ELR (cell line): ENCODE measurements at regions not wholly inside any gene's neighbourhood (a gene's known extent, or its start where the extent isn't known, plus 50 kb on each side); places are given as distances from the start of the nearest gene placed in this dataset.
"Not testable (repeated sequence)": the region's sequence is repeated elsewhere in the genome, so short reads cannot be mapped to it uniquely, and the experiment has no call there.

Experiments
- DNase-seq: peaks from one replicate; pipeline ENCODE4 v3.0.0-alpha.2; 2015; ENCODE audit warnings: low read depth

GRCh38 chr11:45000918-45001317 is 50.2 kb upstream of the TP53I11 start:
- no peak for DNase-seq

DNA sequence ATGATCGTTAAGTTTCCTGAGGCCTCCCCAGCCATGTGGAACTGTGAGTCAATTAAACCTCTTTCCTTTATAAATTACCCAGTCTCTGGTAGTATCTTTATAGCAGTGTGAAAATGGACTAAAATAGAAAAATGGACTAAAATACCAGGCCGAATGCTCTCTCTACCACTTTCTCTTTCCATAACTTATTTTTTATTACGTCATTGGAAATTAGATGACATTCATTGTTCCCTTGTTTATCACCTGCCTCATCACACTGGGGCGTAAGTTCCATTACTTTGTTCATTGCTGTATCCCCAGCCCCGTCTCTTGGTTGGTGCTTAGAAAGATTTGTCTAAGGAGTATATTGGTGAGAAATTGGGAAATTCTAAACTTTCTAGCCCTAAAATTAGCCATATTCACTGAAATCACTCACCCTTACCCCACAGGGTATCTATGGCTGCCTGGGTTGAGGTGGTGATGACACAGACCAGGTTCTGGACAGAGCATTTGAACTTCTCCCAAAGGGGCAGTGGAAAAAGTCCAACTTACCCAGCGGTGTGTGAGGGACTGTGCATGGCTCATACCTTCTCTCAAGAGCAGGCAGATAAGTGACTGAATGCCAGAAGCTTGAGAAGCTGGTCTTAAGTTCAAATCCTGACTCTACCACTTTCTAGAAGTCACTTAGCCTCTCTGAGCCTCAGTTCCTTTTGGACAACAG is 50.9 kb upstream of the TP53I11 start:
- no peak for DNase-seq

DNA sequence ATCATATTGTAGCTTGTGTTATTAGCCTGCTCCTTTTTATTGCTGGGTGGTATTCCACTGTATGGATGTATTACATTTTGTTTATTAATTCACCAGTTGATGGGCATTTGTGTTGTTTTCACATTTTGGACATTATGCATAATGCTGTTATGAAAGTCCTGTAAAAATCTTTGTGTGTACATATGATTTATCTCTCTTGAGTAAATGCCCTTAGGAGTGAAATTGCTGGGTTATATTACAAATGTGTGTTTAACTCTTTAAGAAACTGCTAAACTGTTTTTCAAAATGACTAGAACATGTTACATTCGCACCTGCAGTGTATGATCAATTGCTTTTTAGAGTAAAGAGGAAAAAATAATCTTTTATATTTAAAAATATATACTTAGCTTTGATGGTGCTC is 54.4 kb upstream of the TP53I11 start:
- DNase-seq: no peak

GRCh38 chr11:45007011-45007410 is 56.3 kb upstream of the TP53I11 start:
- no peak for DNase-seq

DNA sequence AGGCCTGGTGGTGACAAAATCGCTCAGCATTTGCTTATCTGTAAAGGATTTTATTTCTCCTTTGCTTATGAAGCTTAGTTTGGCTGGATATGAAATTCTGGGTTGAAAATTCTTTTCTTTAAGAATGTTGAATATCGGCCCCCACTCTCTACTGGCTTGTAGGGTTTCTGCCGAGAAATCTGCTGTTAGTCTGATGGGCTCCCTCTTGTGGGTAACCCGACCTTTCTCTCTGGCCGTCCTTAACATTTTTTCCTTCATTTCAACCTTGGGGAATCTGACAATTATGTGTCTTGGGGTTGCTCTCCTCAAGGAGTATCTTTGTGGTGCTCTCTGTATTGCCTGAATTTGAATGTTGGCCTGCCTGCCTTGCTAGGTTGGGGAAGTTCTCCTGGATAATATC is 65.3 kb upstream of the TP53I11 start:
- DNase-seq: not testable (repeated sequence)

DNA sequence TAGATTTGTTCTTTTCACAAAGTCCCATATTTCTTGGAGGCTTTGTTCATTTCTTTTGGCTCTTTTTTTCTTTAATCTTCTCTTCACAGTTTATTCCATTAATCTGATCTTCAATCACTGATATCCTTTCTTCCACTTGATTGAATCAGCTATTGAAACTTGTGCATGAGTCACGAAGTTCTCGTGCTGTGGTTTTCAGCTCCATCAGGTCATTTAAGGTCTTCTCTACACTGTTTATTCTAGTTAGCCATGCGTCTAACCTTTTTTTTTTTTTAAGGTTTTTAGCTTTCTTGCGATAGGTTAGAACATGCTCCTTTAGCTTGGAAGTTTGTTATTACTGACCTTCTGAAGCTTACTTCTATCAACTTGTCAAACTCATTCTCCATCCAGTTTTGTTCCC is 65.8 kb upstream of the TP53I11 start:
- peak; percentile 11 for DNase-seq

- DNase-seq: no peak
Observed at GRCh38 chr11:45017329-45017728, 66.6 kb upstream of the TP53I11 start.

- DNase-seq: no peak
Observed at GRCh38 chr11:45021001-45021400, 70.3 kb upstream of the TP53I11 start.

GRCh38 chr11:45021692-45022141 is 71.0 kb upstream of the TP53I11 start:
- no peak for DNase-seq

DNA sequence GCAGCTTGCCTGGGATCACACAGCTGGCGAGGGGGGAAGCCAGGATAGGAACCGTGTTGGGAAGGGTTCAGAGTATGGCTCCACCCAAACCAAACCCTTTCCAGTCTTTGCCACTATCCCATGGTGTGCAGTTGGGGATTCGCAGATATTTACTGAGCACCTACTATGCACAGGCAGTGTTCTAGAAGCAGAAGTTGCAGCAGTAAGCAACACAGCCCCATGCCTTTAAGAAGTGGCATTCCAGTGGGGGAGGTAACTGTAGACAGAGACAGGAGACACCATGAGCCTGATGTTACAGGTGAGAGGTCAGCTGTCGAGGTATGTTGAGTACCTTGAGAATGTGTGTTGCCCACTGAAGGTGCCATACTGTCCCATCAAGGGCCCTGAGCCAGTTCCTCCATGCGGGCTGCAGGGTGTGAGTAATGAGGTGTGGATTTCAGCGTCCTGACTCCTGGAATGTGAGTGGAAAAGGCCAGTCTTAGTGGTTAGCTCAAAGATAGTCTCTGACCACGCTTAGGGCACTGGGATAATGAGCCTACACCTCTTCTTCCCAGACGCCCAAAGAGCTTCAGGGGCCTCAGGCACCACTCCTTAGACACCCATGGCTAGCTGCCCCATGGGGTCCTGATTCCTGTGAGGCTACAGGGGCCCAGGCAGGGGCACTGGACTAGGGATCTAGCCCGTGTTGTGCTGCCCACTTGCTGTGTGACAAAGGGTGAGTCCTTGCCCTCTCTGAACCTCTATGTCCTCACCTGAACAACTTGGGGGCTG is 71.8 kb upstream of the TP53I11 start:
- DNase-seq: no peak

DNA sequence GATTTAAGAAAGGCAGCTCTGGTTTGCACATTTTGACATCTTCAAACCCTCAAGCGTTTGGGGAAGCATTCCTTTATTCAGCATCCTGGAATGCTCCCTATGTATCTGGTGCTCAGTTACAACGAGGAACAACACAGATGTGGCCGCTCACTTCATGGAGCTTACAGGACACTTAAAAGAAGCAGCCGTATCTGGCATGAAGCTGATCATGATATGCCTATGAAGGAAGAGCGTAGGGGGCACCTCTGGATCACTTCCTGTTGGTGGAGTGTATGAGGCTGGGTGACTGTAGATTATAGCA is 72.3 kb upstream of the TP53I11 start:
- no peak for DNase-seq

DNA sequence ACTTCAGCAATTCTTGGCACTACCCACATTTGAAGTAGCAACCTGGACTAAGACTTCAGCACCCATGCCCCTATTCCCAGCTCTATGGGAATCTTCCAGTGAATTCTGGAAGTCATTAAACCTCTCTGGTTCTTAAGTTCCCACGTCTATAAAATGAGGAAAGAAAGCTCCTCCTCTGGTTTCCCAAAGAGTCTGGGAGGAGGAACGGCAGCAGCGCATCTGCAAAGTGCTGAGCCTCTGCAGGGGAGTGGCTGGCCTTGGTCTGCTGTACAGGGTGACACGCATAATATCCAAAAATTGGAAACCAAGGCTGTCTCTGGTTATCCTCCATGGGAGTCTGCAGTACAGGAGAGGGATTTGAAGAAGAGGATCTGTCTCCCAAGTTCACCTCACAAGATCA is 73.6 kb upstream of the TP53I11 start:
- no peak for DNase-seq

DNA sequence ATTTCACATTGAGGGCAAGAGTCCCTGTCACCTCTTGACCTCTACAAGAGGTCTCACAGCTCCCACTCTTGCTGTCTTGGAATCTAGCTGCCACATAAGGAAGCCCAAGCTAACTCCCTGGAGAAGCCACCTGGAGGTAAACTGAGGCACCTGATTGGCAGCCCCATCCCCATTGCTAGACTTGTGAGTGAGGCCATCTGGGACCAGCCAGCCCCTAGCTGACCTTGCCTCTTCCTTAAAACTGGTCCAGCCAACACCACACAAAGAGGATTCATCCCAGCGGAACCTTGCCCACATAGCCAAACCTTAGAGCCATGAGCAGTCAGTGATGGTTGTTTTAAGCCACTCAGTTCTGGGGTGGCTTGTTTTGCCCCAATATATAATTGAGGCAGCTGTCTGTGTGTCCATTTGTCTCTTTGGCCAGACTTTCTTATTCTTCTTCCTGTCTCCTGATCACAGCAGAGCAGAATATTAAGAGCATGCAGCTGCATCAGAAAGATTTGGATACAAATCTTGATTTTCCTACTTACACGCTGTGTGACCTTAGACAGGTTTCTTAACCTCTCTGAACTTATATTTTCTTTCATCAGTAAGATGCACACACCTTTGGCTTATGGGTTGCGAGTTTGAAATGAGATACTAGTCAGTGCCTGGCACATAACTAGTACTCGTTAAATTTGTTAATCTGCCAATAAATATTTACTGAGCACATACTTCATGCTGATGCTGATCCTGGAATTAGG is 74.3 kb upstream of the TP53I11 start:
- no peak for DNase-seq

DNA sequence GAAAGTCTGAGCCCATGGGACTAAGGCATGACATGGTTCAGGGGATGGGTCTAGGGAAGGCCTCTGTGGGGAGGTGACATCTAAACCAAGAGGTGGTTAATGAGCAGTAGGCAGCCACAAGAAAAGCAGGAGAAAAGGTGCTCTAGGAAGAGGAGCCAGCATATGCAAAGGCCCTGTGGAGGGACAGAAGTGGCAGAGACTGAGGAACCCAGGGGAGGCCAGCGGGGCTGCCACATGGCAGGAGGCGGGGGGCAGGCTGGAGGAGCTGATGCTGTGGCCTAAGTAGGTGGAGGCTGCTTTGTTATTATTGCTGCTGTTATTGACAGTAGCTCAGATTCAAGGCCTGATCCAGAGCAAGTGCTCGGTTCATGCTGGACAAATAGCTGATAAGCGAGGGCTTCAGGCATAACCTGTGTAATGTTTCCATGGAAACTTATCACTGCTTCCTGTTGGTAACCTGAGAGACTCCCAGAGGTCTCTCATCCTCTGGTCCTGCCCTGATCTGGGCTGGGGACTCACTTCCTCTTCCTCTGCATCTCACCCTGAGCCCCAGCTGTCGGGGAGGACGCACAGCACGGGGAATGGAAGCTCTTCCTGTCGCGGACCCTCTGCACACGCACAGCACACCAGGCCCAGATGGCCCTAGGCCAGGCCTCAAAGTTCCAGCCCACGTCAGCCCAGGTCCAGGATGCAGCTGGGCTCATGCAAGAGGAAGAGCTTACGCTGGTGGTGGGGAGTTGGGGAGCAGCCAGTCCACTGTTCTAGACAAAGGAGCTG is 75.2 kb upstream of the TP53I11 start:
- DNase-seq: no peak

DNA sequence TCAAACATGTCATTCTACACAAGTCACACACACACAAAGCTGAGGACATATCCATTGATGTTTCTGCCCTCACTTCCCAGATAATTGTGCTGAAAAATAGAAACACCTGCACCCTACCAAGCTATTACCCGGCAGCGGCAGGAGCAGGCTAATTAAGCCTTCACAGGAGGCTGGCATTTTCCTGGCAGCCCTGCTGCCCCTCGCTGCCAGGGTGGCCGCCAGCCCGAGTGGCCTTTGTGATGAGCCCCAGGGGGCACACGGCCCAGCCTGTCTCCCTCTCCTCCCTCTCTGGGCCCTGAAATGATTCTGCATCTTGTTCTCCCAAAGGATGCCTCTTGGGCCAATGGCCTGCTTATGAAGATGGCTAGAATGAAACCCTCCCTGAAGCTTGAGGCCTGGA is 76.2 kb upstream of the TP53I11 start:
- DNase-seq: no peak

DNA sequence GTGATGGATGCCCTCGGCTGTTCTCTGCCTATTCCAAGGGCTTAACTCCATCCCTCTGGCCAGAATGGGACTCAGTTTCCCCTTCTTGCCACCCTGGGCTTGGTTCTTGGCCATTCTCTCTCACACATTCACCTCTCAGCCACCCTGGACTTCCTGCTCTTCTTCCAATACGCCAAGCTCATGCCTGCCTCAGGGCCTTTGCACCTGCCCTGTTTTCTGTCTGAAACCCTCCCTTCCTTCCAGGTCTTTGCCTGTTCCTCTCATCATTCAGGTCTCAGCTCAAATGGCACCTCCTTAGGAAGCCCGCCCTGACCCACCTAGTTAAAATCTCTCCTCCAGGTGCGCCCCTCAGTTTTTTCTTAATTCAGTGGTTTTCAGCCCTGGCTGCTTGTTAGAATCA is 76.6 kb upstream of the TP53I11 start:
- no peak for DNase-seq

GRCh38 chr11:45028911-45029682 is 78.4 kb upstream of the TP53I11 start:
- no peak for DNase-seq

DNA sequence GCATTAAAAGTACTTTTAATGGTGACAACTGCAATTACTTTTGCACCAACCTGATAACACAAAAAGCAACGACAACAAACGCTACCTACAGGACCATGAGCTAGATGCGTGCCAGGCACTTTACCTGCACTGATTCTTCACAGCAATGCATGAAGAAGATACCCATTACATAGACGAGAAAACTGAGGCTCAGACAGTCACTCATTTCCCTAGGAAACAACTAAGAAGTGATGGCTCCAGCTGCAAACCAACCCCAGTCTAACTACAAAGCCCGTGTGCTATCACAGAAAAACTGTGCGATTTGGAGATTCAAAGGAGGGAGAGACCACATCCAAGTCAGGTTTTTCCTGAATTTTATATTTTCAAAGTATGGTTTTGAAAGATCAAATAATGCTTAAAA is 80.1 kb upstream of the TP53I11 start:
- no peak for DNase-seq

- no peak for DNase-seq
Observed at GRCh38 chr11:45031912-45032519, 81.3 kb upstream of the TP53I11 start.

- no peak for DNase-seq
Observed at GRCh38 chr11:45035413-45035812, 84.7 kb upstream of the TP53I11 start.

- DNase-seq: no peak
Observed at GRCh38 chr11:45036010-45036409, 85.3 kb upstream of the TP53I11 start.
